ENCODE measurements at regions not wholly inside any gene's neighbourhood (a gene's known extent, or its start where the extent isn't known, plus 50 kb on each side); places are given as distances from the start of the nearest gene placed in this dataset.

DNA sequence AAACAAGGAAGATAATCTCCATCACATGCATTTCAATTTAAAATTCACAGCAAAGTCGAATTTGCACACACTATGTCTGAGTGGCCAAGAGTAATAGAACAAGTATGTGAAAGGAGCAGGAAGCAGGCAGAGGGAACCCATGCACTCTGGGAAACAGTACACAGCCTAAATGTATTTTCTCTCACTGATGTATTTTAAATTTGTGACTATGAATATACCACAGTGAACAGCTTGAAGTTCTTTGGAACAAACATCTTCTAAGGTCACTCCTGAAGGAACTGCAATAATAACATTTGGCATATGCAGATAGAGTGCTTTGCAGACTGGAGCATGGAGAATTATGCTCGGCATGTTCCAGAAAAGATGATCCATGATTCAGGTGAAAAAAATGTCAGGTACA lies 223.1 kb upstream of the PKN2 start:
- DNase-seq (ENCODE audit: low read depth in 1 of 2, low spot score in 1 of 2): no peak
- TF ChIP-seq, protein P1, sequence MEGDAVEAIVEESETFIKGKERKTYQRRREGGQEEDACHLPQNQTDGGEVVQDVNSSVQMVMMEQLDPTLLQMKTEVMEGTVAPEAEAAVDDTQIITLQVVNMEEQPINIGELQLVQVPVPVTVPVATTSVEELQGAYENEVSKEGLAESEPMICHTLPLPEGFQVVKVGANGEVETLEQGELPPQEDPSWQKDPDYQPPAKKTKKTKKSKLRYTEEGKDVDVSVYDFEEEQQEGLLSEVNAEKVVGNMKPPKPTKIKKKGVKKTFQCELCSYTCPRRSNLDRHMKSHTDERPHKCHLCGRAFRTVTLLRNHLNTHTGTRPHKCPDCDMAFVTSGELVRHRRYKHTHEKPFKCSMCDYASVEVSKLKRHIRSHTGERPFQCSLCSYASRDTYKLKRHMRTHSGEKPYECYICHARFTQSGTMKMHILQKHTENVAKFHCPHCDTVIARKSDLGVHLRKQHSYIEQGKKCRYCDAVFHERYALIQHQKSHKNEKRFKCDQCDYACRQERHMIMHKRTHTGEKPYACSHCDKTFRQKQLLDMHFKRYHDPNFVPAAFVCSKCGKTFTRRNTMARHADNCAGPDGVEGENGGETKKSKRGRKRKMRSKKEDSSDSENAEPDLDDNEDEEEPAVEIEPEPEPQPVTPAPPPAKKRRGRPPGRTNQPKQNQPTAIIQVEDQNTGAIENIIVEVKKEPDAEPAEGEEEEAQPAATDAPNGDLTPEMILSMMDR (IDR thresholded peaks at IDR 0.05; ENCODE audit: insufficient read depth, low read length): no peak
- TF ChIP-seq GABPA (IDR thresholded peaks at IDR 0.05; ENCODE audit: low read depth) (no peak), POLR2AphosphoS5 (IDR thresholded peaks at IDR 0.05; ENCODE audit: low read depth) (no peak), SPI1 (IDR thresholded peaks at IDR 0.05; ENCODE audit: borderline replicate concordance, low read depth) (no peak)
- TF ChIP-seq, protein P2, sequence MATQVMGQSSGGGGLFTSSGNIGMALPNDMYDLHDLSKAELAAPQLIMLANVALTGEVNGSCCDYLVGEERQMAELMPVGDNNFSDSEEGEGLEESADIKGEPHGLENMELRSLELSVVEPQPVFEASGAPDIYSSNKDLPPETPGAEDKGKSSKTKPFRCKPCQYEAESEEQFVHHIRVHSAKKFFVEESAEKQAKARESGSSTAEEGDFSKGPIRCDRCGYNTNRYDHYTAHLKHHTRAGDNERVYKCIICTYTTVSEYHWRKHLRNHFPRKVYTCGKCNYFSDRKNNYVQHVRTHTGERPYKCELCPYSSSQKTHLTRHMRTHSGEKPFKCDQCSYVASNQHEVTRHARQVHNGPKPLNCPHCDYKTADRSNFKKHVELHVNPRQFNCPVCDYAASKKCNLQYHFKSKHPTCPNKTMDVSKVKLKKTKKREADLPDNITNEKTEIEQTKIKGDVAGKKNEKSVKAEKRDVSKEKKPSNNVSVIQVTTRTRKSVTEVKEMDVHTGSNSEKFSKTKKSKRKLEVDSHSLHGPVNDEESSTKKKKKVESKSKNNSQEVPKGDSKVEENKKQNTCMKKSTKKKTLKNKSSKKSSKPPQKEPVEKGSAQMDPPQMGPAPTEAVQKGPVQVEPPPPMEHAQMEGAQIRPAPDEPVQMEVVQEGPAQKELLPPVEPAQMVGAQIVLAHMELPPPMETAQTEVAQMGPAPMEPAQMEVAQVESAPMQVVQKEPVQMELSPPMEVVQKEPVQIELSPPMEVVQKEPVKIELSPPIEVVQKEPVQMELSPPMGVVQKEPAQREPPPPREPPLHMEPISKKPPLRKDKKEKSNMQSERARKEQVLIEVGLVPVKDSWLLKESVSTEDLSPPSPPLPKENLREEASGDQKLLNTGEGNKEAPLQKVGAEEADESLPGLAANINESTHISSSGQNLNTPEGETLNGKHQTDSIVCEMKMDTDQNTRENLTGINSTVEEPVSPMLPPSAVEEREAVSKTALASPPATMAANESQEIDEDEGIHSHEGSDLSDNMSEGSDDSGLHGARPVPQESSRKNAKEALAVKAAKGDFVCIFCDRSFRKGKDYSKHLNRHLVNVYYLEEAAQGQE (IDR thresholded peaks at IDR 0.05; ENCODE audit: insufficient replicate concordance, low read depth): no peak
- no peak overlapping the region for H3K27ac ChIP-seq (replicated peaks)
- peaks cover 24% of the 10 kb centered on the region for H3K27me3 ChIP-seq (ENCODE audit: insufficient read depth, poor library complexity, severe bottlenecking)
- H3K4me3 ChIP-seq (replicated peaks; ENCODE audit: insufficient read depth, low read length): no peak overlapping the region

DNA sequence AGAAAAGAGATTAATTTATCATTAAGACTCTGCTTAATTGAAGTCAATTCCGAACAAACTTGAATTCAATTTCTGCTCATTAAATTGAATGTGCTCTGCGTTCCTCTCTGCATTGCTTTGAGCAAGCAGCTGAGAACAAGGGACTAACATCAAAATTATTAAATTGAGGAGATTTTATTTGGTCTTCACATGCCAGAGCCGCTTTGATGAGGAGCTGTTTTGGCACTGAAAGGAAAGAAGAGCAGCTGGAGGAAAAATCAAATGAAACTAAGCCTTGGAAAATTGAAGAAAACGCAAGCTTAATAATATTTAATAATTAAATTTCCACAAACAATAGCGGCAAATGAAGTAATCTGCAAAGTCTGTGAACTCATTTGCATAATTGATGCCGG lies 222.0 kb upstream of the PKN2 start:
- DNase-seq (ENCODE audit: low read depth in 1 of 2, low spot score in 1 of 2): no peak
- H3K4me3 ChIP-seq (replicated peaks; ENCODE audit: insufficient read depth, low read length): no peak overlapping the region
- peaks cover 24% of the 10 kb centered on the region for H3K27me3 ChIP-seq (ENCODE audit: insufficient read depth, poor library complexity, severe bottlenecking)
- TF ChIP-seq GABPA (IDR thresholded peaks at IDR 0.05; ENCODE audit: low read depth) (no peak), SPI1 (IDR thresholded peaks at IDR 0.05; ENCODE audit: borderline replicate concordance, low read depth) (no peak), POLR2AphosphoS5 (IDR thresholded peaks at IDR 0.05; ENCODE audit: low read depth) (no peak)
- TF ChIP-seq, protein P2 (IDR thresholded peaks at IDR 0.05; ENCODE audit: insufficient replicate concordance, low read depth): no peak
- TF ChIP-seq, protein P1 (IDR thresholded peaks at IDR 0.05; ENCODE audit: insufficient read depth, low read length): no peak
- no peak overlapping the region for H3K27ac ChIP-seq (replicated peaks)

DNA sequence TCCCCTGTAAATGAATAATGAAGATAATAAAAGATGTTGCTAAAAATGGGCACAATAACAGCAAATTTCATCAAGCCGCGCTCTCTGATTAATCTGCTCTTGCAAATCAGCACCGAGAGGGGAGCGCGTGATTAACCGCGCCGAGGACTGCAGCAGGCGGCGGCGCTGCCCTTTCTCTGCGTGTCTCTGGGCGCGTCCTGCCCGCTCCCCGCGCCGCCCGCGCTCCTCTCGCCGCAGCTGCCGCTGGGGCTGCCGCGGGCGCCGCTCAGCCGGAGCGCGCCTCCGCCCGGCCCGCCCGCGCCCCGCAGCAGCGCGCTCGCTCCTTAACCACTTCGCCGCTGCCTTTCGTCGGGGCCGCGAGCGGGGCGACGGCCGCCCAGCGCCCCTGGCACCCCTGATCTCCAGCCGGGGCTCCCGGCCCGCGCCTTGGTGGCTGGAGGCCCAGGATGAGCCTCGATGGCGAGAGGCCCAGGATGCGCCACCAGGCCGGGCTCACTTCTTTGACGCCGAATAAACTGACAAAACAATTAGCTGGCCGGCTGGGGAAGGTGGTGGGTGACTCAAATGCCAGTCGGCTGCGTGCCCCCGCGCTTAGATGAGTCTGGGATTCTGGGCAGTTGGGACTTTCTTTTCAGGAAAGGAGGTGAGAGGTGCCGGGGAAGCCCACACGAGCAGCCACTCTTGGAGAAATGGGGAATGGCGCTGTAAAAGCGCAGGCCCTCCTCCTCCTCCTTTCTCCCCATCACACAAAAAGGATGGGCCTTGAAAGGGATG lies 221.4 kb upstream of the PKN2 start:
- Histone ChIP-seq H3K4me3 (replicated peaks; ENCODE audit: insufficient read depth, low read length) (no peak overlapping the region), H3K27me3 (ENCODE audit: insufficient read depth, poor library complexity, severe bottlenecking) (peaks cover 24% of the 10 kb centered on the region), H3K27ac (replicated peaks) (no peak overlapping the region)
- TF ChIP-seq SPI1 (IDR thresholded peaks at IDR 0.05; ENCODE audit: borderline replicate concordance, low read depth) (no peak), GABPA (IDR thresholded peaks at IDR 0.05; ENCODE audit: low read depth) (no peak), POLR2AphosphoS5 (IDR thresholded peaks at IDR 0.05; ENCODE audit: low read depth) (no peak)
- TF ChIP-seq, protein P1 (IDR thresholded peaks at IDR 0.05; ENCODE audit: insufficient read depth, low read length): no peak
- TF ChIP-seq, protein P2 (IDR thresholded peaks at IDR 0.05; ENCODE audit: insufficient replicate concordance, low read depth): no peak
- DNase-seq (ENCODE audit: low read depth in 1 of 2, low spot score in 1 of 2): no peak

Data from HL-60 (cell line).